Activated gamma-delta T cell treated with Interleukin-2 at 50 U/mL for 16 hours (primary cell): ENCODE measurements at regions not wholly inside any gene's neighbourhood (a gene's known extent, or its start where the extent isn't known, plus 50 kb on each side); places are given as distances from the start of the nearest gene placed in this dataset.
"Not testable (repeated sequence)": the region's sequence is repeated elsewhere in the genome, so short reads cannot be mapped to it uniquely, and the experiment has no call there.

Experiments
- DNase-seq: peaks from one replicate; pipeline ENCODE4 v3.0.0-alpha.2; 2020

DNA sequence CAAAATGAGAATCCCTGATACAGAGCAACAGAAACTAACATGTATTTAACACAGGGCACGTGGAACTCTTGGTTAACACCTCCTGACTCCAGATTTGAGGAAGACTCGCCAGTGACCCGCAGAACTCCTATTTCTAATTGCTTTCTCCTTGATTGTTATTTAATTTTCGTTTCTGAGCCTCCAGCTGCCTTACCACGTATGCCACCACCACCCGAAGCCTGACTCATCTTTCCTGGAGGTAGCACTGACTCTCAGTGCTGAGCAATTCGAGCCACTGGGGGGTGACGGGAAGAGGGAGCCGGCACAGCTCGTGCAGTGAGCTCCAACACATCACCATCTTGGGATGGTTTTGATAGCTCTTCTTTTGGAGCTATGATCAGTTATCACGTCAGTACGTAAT, 273.9 kb upstream of the MGMT start:
- no peak for DNase-seq

DNA sequence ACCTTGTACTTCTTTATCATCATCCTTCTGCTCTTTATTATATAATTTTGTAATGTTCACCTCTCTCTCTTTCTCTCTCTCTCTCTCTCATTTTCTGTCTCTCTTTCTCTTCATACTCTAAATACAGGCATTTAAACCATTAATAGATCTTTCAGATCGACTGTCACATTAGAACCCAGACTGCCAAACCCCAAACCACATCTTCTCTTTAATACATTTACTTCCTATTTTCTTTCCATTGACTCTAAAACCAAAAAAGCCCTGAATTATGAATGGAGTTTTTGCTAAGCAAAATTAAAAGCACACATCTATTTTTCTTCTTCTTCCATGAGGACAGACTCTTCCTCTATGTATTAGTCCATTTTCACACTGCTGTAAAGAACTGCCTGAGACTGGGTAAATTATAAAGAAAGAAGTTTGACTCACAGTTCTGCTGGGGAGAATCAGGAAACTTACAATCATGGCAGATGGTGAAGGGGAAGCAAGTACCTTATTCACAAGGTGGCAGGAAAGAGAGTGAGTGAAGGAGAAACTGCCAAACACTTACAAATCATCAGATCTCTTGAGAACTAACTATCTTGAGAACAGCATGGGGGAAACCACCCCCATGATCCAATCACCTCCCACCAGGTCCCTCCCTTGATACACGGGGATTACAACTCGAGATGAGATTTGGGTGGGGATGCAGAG, 272.7 kb upstream of the MGMT start:
- DNase-seq = no peak

DNA sequence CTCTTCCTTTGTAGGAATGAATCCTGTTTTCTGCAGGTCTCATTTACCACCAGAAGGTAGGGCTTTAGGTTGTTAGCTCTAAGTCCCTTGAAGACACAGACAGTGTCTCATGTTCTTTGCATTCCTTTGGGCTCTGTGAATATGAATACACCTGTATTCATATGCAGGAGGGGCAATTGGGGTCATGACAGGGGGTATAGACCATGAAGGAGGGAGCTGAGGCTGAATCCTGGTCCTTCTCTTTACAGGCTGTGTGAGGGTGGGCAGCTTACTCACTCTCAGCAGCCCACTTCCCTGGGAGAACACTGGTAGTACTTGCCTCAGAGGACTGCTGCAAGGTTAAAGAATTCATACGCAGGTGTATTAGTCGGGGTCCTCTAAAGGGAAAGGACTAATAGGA, 267.2 kb upstream of the MGMT start:
- DNase-seq = no peak

DNA sequence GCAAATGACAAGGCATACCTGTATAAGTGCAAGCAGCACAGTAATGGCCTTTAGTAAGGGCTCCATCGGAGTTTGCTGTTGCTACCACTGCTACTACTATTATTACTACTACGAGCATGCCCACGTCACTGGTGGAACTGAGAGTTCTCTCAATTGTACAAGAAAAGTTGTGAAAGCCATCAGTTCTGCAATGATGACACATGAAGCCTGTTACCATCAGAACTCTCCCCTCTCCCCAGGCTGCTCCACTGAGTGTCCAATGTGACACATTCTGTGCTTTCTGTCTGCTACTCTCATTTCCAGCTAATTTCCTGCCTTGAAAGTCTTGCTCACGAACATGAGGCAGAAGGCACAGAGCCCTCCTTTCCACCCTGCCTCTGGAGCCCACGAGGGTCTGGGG, 263.2 kb upstream of the MGMT start:
- DNase-seq = no peak

DNA sequence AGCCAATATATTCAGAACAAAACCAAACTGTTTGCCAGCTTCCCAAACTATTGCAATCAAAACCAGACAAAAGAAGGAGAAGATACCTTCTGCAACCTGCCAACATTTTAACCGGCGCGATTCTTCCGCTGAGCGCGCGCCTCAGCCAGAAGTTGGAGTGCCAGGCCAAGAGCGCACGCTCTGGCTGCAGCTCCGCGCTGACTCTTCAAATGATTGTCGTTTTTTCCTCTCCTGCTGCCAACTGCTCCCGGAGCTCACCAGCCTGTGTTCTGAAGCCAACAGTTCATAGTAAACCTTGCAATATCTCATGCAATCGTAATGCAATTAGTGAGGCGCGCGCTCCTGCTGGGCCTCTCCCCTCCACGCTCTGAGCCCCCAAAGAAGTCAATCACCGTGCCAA, 259.7 kb upstream of the MGMT start:
- DNase-seq = no peak

DNA sequence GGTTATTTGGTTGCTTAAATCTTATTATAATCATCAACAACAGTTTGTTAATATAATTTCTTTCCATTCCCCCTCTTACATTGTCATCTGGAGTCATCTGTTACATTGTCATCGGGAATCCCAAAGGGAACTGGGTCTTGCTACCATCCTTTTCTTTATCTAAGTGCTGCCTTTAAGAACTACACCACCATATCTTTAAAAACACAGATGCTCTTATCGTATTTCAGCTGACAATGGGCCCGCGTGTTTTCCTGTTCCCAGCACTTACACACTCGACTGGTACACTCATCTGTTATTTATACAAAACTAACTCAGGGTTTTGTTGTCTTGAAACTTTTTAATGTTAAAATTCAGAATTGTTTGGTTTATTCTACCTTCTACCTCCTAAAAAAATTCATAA, 256.2 kb upstream of the MGMT start:
- DNase-seq = no peak

DNA sequence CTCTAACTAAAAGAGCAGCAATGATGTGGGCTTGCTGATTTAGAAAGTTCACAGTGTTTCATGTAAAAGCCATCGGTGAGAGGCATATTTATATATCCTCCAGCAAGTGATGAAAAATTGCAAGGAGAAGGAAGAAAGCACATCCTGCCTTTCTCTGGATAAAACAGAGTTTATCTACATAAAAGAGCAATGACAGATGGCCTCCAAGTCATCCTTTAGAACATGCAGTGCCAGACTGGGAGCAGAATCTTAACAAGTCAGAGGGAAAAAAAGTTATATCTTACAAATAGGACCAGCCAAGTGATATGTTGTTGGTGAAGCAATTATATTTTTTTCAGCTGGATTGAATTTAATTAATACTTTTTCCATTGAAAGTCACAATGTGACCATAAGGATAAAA, 253.8 kb upstream of the MGMT start:
- DNase-seq = no peak

DNA sequence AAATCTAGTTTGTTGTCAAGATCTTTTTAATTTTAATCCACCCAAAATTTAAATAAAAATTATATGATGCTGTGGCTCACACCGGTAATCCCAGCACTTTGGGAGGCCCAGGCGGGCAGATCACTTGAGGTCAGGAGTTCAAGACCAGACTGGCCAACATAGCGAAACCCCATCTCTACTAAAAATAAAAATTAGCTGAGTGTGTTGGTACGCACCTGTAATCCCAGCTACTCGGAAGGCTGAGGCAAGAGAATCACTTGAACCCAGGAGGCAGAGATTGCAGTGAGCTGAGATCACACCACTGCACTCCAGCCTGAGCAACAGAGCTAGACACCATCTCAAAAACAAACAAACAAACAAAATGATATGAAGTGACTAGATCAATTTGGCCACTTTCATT, 253.0 kb upstream of the MGMT start:
- DNase-seq = not testable (repeated sequence)

DNA sequence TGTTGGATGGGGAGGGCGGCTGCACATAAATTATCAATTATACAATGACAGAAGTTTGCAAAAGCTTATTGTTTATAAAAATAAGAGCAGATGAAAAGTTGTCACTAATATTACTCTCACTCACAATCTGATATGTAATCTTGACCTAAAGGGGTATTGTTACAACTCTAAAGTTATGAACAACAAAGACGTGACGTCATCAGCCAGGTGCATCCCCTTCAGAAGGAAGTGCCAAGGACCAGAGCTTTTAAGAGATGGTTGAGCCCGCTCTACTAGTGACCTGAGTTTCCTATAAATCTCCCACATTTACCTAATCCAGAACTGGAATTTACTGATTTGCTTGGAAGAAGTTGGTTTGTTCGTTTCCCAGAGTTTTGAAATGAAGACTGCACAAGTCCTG, 247.7 kb upstream of the MGMT start:
- no peak for DNase-seq

DNA sequence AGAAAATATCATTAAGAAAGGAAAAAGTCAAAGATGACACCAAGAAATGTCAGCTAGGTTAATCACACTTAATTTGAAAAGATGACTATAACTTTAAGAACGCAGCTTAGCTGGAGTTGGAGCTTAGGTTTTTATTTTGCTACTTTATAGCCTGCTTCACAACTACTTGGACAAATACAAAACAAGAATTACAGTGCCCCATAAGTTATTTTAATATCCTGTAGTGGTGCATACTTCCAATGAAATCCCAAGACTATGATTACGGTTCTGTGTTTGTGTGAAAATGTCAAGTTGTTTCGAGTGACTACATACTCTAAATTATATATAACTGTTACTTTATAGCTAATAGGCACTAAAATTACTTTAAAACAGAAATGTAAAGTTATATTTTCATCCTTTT, 244.6 kb upstream of the MGMT start:
- no peak for DNase-seq

DNA sequence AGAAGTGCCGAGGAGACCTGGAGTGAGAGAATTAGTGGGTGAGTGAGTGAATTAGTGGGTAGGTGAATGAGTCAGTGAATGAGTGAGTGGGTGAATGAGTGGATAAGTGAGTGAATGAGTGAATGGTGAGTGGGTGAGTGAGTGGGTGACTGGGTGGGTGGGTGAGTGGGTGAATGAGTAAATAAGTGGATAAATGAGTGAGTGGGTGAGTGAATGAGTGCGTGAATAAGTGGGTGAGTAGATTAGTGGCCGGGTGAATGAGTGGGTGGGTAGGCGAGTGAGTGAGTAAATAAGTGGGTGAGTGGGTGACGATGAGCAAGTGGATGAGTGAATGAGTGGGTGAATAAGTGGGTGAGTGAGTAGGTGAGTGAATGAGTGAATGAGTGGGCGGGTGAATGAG, 243.7 kb upstream of the MGMT start:
- DNase-seq = no peak

DNA sequence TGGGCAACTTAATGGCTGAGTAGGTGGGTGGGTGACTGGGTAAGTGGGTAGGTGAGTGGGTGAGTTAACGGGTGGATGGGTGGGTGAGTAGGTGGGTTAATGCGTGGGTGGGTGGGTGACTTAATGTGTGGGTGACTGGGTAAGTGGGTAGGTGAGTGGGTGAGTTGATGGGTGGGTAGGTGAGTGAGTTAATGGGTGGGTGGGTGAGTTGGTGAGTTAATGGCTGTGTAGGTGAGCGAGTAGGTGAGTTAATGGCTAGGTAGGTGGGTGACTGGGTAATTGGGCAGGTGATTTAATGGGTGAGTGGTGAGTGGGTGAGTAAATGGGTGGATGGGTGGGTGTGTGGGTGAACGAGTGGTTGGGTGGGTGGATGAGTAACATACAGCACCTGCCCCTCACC, 243.0 kb upstream of the MGMT start:
- DNase-seq = no peak

DNA sequence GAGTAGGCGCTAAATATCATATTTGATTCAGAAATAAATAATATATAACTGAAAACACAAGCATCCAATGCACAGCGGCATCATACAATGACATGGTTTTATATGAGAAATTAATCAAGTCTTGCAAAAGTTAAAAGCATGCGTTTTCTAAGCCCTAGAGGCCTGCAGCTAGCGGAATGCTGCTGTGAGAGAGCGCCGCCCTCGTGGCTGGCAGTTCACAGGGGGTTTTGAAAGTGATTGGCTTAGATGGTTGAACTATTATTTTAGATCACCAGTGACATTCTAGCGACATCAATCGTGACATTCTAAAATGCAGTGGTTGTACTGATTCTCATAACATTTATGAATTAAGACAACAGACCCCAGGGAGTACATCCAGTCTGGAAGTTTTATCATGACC, 235.2 kb upstream of the MGMT start:
- no peak for DNase-seq

DNA sequence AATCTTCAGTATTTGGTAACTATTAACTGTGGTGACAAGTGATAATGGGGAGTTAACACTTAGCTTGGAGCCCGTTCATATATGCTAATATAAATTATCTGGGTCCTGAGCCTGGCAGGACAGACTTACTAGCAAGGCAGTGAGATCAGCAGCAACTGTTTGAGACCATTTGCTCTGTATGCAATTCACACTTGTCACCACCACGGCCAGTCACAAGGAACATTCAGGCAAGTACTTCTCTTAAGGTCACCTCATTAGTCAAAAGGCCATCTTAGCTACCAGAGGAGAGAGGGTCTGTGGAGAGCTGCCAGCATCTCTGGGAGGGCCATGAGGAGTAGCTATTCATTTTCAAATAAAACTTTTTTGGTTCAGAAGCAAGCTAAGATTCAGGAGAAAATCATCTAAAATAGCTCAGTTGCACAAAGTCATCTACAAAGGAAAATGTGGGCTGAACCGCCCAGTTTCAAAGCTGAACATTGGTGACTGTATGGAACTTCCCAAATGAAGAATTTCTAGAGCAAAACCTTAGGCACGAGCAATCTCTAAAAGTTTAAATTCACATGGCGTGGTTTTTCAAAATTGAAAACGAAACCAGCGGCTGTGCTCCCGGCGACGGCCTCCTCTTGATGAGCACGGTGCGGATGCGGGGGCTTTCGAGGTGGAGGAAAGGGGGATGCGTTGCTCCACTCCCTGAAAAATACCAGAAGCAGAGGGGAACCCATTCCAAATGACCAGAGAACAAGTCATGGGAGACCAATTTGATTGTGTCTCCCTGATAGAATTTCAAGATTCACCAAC, 233.5 kb upstream of the MGMT start:
- no peak for DNase-seq

DNA sequence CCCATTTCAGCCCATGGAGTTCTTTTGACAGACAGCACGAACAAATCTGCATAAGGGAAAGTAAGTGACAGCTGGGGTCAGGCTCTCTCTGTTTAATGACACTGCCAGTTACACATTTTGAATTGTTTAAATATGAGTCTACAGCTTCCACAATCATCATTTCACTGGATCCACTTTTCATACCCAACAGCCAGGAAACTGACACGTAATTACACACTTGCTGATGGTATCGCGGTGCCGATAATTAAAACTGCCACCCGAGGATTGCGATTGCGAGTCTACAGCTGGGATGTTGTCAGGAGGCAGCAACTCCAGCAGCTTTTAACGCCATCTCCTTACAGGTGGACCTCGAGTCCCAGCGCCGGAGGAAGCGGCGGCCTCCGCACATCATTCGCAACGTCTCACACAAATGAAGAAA, 230.8 kb upstream of the MGMT start:
- DNase-seq = no peak

DNA sequence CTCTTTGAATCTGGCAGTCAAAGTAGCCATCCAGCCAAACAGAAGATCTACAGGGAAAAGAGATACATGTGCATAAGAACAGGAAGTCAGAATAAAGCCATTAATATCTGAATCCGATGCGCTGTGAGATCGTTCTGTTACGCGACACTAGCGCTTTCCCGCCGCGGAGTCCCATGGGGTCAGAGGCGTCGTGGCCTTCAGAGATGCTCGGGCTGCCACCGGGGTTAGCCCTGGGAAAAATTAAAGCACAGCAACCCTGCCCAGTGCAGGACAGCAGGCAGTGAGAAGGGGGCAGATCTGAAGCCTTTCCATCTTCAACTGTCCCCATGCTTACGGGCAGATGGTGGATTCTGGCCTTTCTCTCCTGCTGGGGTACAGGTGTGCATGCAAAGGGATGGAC, 225.6 kb upstream of the MGMT start:
- DNase-seq = no peak

DNA sequence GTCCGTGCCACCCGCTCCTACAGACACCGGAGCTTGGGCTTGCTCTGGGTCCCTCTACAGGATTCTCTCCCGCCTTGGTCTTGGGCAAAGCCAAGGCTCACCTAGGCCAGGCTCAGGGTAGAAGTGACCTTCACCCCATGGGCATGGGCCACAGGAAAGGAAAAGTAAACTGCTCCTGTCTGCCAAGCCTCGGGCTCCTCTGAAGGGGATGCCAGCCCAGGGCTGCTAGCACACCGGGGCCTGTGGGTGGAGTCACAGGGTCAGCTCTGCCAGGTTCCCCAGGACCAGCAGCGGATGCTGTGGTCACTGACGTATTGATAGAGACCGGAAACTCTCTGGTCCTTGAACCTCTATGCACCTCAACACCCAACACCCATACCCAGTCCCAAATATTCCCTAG, 222.7 kb upstream of the MGMT start:
- DNase-seq = no peak

DNA sequence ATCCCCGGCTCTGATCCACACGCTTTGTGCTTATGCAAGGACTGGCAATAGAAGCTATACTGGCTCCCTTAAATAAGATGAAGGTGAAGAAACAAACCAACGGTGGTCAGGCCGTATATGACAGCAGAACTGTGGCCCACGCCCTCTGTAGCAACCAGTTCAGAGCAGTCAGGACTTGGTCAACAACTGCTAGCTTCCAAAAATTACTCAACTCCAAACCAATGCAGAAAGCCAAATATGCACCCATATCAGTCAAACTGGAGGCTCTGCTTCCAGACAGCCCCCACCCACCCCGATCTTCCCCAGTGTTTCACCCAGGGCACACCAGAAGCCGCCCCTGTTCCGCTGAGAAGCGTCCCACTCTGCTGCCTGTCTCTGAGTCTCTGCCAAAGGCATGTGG, 222.3 kb upstream of the MGMT start:
- DNase-seq = no peak

DNA sequence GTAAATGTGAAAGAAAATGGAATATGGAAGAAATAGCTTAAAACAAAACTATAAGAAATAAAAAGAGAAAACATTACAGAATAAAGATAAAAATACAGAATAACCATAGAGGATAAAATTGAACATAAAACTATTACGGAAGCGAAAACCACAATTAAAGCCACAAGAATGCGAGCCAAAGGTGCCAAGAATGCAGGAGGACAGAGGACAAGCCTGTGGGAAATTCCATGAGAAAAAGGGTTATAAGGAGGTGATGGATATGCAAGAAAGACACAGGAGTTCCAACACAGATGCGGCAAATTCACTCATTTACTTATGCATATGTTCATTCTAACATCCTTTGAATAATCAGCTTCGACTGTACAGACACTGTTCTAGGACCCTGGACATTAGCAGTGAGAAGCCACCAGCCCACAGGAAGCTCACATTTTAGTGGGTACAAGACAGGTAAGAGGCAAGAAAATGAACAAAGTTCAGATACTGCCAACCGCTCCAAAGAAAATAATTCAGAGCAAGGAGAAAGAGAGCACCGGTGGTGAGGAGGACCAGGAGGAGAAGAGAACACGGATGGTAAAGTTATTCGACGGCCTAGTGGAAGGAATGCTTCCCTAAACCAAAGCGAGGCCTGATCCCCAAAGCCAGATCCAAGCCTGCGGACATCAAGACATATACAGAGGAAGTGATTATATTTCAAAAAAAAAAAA, 213.7 kb upstream of the MGMT start:
- no peak for DNase-seq

DNA sequence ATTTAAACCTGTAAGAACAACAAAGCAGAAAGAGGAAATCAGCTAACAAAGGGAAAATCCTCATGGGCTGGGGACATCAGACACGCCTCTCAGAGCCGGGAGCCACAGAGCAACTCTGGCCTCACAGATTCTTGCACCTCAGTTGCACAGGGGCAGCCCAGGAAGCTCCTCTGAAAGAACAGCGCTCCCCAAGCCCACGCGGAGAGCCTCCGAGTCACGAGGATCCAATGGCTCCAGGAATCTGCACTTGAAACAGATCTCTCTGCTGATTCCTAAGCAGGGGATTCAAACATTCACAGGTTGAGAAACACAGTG, 213.2 kb upstream of the MGMT start:
- no peak for DNase-seq

DNA sequence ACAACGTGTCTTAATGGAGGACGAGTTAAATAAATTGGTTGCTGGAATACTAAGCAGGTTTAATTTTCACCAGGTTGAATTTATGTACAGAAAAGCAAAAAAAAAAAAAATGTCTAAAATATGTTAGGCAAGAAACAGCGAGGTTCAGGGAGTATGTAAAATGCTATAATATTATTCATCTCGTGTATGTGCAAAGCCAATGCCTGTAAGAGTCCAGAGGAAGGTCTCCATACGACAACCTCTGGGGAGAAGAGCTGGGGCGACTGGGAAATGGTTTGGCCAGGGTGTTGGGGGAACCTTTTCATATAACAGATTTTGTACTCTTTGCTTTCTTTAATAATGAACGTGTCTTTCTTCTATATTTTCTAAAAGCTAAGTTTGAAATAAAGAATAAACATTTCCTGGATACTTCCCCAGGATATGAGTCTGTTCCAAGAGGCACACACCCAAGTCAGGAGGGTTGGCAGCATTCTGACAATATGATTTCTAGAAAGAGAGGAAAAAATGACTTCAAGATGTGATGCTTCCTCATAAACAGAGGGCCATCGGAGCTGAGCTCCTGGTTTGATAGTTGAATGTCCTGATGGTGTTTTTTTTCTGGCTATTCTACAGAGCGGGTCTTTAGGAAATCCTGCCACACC, 208.6 kb upstream of the MGMT start:
- DNase-seq = no peak

DNA sequence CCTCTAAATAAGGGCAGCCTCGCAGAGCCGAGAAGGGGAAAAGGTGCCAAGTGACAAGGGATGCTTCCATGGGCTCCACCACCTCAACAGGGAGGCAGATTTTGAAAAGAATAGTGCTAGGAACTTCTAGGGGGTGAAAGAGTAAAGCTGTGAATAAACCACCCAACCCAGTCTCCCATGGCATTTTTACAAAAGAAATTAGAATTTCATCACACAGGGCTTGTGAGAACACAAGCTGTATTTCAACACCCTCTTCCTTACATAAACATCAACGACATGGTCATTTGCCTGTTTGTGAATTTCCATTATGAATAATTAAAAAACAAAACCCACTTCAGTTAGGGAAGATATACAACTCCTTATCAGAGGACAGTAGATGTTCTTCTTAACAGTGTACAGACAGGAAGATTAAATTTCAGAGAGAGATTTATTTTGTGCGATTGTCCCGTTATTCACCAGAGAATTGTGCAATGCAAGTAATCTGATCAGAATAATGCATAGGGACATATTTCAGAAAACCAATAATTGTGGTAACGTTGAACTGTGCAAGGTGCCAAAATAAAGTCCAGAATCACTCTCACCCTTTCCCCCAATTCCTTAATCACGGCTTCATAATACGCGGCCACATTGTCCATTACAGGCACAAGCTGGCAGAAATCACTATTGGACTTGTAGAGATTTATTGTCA, 207.8 kb upstream of the MGMT start:
- no peak for DNase-seq

DNA sequence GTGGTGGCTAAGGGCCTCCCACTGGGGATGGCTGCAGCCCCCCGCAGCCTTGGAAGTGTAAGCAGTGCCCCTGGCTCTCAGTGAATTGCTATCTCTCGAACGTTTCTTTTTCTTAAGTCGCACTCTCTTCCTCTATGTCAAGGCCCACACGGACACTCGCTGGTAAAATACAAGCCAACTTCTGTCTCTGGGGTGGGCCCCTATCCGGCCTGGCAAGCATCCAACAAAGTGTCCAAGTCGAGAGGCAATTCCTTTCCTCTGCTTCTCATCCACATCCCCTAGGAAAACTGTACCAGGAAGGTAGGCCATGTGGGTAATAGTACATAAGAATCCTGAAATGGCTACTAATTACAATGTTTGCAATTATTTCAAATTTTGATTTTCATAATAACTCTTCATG, 194.9 kb upstream of the MGMT start:
- no peak for DNase-seq
